CD4-positive, alpha-beta T cell (primary cell): ENCODE measurements at regions not wholly inside any gene's neighbourhood (a gene's known extent, or its start where the extent isn't known, plus 50 kb on each side); places are given as distances from the start of the nearest gene placed in this dataset.
"Not testable (repeated sequence)": the region's sequence is repeated elsewhere in the genome, so short reads cannot be mapped to it uniquely, and the experiment has no call there.

Experiments used
- ATAC-seq: fragments of 200-7000 bp; cut with Tn5 transposase; one replicate; pipeline ENCODE4 v1.10.0; 2022; ENCODE audit warnings: mild to moderate bottlenecking; ENCODE audit not compliant: poor library complexity
- CTCF ChIA-PET: fragments of 350-600 bp; sonication (Branson Sonifier 250); formaldehyde crosslinking; loops from one replicate; lab custom pipeline; 2021; ENCODE audit warnings: antibody characterized with exemption, inconsistent platforms; lab: Charles Lee
- POLR2A ChIA-PET: fragments of 350-600 bp; sonication (Branson Sonifier 250); formaldehyde crosslinking; loops from one replicate; lab custom pipeline; 2021; ENCODE audit warnings: antibody characterized with exemption, inconsistent platforms; lab: Charles Lee
- DNase-seq, 14 experiments: peaks; one replicate each; pipeline ENCODE4 v3.0.0-alpha.2; 2013 to 2020; ENCODE audit warnings: mixed read lengths in 2 of 14
- H3K27ac ChIP-seq, 2 donors: one replicate each; pipeline versions ENCODE4 v1.5.1 to v1.7.0; 2013; ENCODE audit warnings: low read length in 2 of 2, low read depth in 1 of 2, mild to moderate bottlenecking in 1 of 2
- H3K27me3 ChIP-seq, 2 experiments: 1 replicate in 1 of 2; 2 replicates in 1 of 2; pipeline versions ENCODE4 v1.6.1 to v1.7.0; 2013; ENCODE audit warnings: low read length in 2 of 2, control low read depth in 1 of 2, mild to moderate bottlenecking in 1 of 2, moderate library complexity in 1 of 2; ENCODE audit not compliant: insufficient read depth in 2 of 2, control insufficient read depth in 1 of 2
- H3K36me3 ChIP-seq: one replicate; pipeline ENCODE4 v1.6.1; 2013; ENCODE audit warnings: low read length, control low read depth; ENCODE audit not compliant: insufficient read depth
- H3K4me1 ChIP-seq: one replicate; pipeline ENCODE4 v1.6.1; 2013; ENCODE audit warnings: low read length, control low read depth; ENCODE audit not compliant: insufficient read depth
- H3K4me3 ChIP-seq: one replicate; pipeline ENCODE4 v1.5.1; 2013; ENCODE audit warnings: mild to moderate bottlenecking, low read length, moderate library complexity
- H3K9me3 ChIP-seq, 2 experiments: 1 replicate in 1 of 2; 2 replicates in 1 of 2; pipeline versions ENCODE4 v1.6.1 to v1.7.0; 2013; ENCODE audit warnings: low read length in 2 of 2, mild to moderate bottlenecking in 2 of 2, control low read depth in 1 of 2, moderate library complexity in 1 of 2; ENCODE audit not compliant: control insufficient read depth in 1 of 2, insufficient read depth in 1 of 2
- H3K27ac Mint-ChIP-seq: one replicate; pipeline ENCODE4 v1.8.0; 2020; ENCODE audit warnings: mixed read lengths
- H3K27me3 Mint-ChIP-seq: one replicate; pipeline ENCODE4 v1.8.0; 2021; ENCODE audit warnings: mixed read lengths
- H3K36me3 Mint-ChIP-seq: one replicate; pipeline ENCODE4 v1.8.0; 2021; ENCODE audit warnings: low read depth, mixed read lengths
- H3K4me1 Mint-ChIP-seq: one replicate; pipeline ENCODE4 v1.8.0; 2021; ENCODE audit warnings: low read depth, mixed read lengths
- H3K4me3 Mint-ChIP-seq: one replicate; pipeline ENCODE4 v1.8.0; 2020; ENCODE audit warnings: mild to moderate bottlenecking, mixed read lengths
- H3K9me3 Mint-ChIP-seq: one replicate; pipeline ENCODE4 v1.8.0; 2020; ENCODE audit warnings: mixed read lengths
- intact Hi-C, 2 experiments: fragments of 100-400 bp; cut with DNase I in 1 of 2; cut with micrococcal nuclease in 1 of 2; formaldehyde crosslinking; loops; one replicate each; pipeline versions ENCODE4 v1.15.1 to v1.9.0; 2023 to 2025; cut with DNase I, micrococcal nuclease

- DNase-seq, H3K27me3 ChIP-seq, H3K9me3 Mint-ChIP-seq, CTCF ChIA-PET, H3K4me1 Mint-ChIP-seq, H3K27ac ChIP-seq, H3K36me3 ChIP-seq, H3K36me3 Mint-ChIP-seq, ATAC-seq, H3K27ac Mint-ChIP-seq, intact Hi-C loops, H3K9me3 ChIP-seq, POLR2A ChIA-PET, H3K4me3 Mint-ChIP-seq, H3K4me3 ChIP-seq, H3K4me1 ChIP-seq, H3K27me3 Mint-ChIP-seq: not testable (repeated sequence)
Observed at GRCh38 chr9:67397731-67398130, 405.4 kb upstream of the SPATA31A3 start.

GRCh38 chr9:67394782-67395181 lies 402.4 kb upstream of the SPATA31A3 start:
- H3K27ac Mint-ChIP-seq, H3K4me1 ChIP-seq, H3K9me3 ChIP-seq, CTCF ChIA-PET, H3K36me3 Mint-ChIP-seq, H3K27me3 ChIP-seq, H3K36me3 ChIP-seq, H3K9me3 Mint-ChIP-seq, intact Hi-C loops, H3K4me1 Mint-ChIP-seq, H3K27me3 Mint-ChIP-seq, DNase-seq, H3K4me3 ChIP-seq, H3K27ac ChIP-seq, POLR2A ChIA-PET, H3K4me3 Mint-ChIP-seq, ATAC-seq: not testable (repeated sequence)

- H3K27ac Mint-ChIP-seq, POLR2A ChIA-PET, DNase-seq, intact Hi-C loops, H3K36me3 ChIP-seq, H3K27ac ChIP-seq, H3K9me3 ChIP-seq, H3K4me3 ChIP-seq, H3K4me3 Mint-ChIP-seq, CTCF ChIA-PET, H3K4me1 ChIP-seq, H3K9me3 Mint-ChIP-seq, H3K27me3 ChIP-seq, ATAC-seq, H3K27me3 Mint-ChIP-seq, H3K4me1 Mint-ChIP-seq, H3K36me3 Mint-ChIP-seq: not testable (repeated sequence)
Observed at GRCh38 chr9:67394038-67394437, 401.7 kb upstream of the SPATA31A3 start.

- H3K4me3 ChIP-seq, H3K4me3 Mint-ChIP-seq, ATAC-seq, H3K9me3 Mint-ChIP-seq, H3K9me3 ChIP-seq, H3K27me3 Mint-ChIP-seq, H3K4me1 ChIP-seq, H3K4me1 Mint-ChIP-seq, H3K36me3 ChIP-seq, DNase-seq, CTCF ChIA-PET, H3K27ac Mint-ChIP-seq, H3K27ac ChIP-seq, intact Hi-C loops, H3K36me3 Mint-ChIP-seq, POLR2A ChIA-PET, H3K27me3 ChIP-seq: not testable (repeated sequence)
Observed at GRCh38 chr9:67369664-67370063, 377.3 kb upstream of the SPATA31A3 start.

GRCh38 chr9:67362325-67362724 lies 370.0 kb upstream of the SPATA31A3 start:
- DNase-seq, H3K27ac ChIP-seq, CTCF ChIA-PET, H3K9me3 ChIP-seq, POLR2A ChIA-PET, H3K27me3 Mint-ChIP-seq, H3K4me3 ChIP-seq, ATAC-seq, H3K4me1 Mint-ChIP-seq, intact Hi-C loops, H3K27me3 ChIP-seq, H3K9me3 Mint-ChIP-seq, H3K4me1 ChIP-seq, H3K27ac Mint-ChIP-seq, H3K36me3 Mint-ChIP-seq, H3K4me3 Mint-ChIP-seq, H3K36me3 ChIP-seq: not testable (repeated sequence)

- H3K4me3 Mint-ChIP-seq, H3K27ac Mint-ChIP-seq, H3K9me3 Mint-ChIP-seq, H3K36me3 Mint-ChIP-seq, H3K4me1 Mint-ChIP-seq, H3K36me3 ChIP-seq, H3K27ac ChIP-seq, H3K27me3 ChIP-seq, H3K9me3 ChIP-seq, H3K4me1 ChIP-seq, DNase-seq, intact Hi-C loops, H3K4me3 ChIP-seq, ATAC-seq, POLR2A ChIA-PET, H3K27me3 Mint-ChIP-seq, CTCF ChIA-PET: not testable (repeated sequence)
Observed at GRCh38 chr9:67353961-67354360, 361.6 kb upstream of the SPATA31A3 start.

GRCh38 chr9:67349424-67349759 lies 357.0 kb upstream of the SPATA31A3 start:
- POLR2A ChIA-PET: not testable (repeated sequence)

More at GRCh38 chr9:67349424-67349759, 357.0 kb upstream of the SPATA31A3 start:
- H3K27ac ChIP-seq, H3K36me3 ChIP-seq, H3K27me3 ChIP-seq, H3K4me1 ChIP-seq, H3K4me3 Mint-ChIP-seq, CTCF ChIA-PET, H3K9me3 ChIP-seq, H3K27ac Mint-ChIP-seq, DNase-seq, H3K36me3 Mint-ChIP-seq, H3K9me3 Mint-ChIP-seq, H3K4me3 ChIP-seq, intact Hi-C loops, ATAC-seq, H3K4me1 Mint-ChIP-seq, H3K27me3 Mint-ChIP-seq: not testable (repeated sequence)
